CD4-positive, alpha-beta T cell treated with Interleukin-4 for 4 hours (primary cell): ENCODE measurements at regions not wholly inside any gene's neighbourhood (a gene's known extent, or its start where the extent isn't known, plus 50 kb on each side); places are given as distances from the start of the nearest gene placed in this dataset.

Experiments used
- DNase-seq: peaks from one replicate; pipeline ENCODE4 v3.0.0-alpha.2; 2020

GRCh38 chr9:7229571-7229970 is 471.8 kb downstream of the KDM4C start:
- DNase-seq, result no peak

- DNase-seq, result no peak
Observed at GRCh38 chr9:7228726-7229125, 471.0 kb downstream of the KDM4C start.

- no peak for DNase-seq
Observed at GRCh38 chr9:7227951-7228350, 470.2 kb downstream of the KDM4C start.

- DNase-seq, result no peak
Observed at GRCh38 chr9:7226007-7226640, 468.4 kb downstream of the KDM4C start.
